Activated naive CD4-positive, alpha-beta T cell treated with anti-CD3 and anti-CD28 coated beads, Interleukin-2, amount 50 U/mL, for 16 hours (primary cell): ENCODE measurements at regions not wholly inside any gene's neighbourhood (a gene's known extent, or its start where the extent isn't known, plus 50 kb on each side); places are given as distances from the start of the nearest gene placed in this dataset.
"Not testable (repeated sequence)": the region's sequence is repeated elsewhere in the genome, so short reads cannot be mapped to it uniquely, and the experiment has no call there.

Source experiments
- DNase-seq: peaks from one replicate; pipeline ENCODE4 v3.0.0-alpha.2; 2020

DNA sequence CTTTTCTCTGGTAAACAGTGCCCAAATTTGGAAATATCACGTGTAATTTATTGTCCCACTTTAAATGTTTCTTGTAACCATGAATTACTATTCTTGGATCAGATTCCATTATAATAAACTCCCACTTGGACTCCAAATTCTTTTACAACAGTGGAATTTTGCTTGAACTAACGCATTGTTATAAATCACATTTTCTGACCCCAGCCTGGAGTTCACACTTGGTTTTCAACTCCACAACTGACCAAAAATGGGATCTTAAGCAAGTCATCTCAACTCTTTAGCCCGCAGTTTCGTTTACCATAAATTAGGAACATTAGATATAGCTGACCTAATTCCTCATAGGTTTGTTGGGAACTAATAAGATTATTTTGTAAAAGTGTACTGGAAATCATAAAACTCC, 336.8 kb upstream of the NCAM1 start:
- no peak for DNase-seq

GRCh38 chr11:112624971-112625370, 336.2 kb upstream of the NCAM1 start:
- DNase-seq = not testable (repeated sequence)

DNA sequence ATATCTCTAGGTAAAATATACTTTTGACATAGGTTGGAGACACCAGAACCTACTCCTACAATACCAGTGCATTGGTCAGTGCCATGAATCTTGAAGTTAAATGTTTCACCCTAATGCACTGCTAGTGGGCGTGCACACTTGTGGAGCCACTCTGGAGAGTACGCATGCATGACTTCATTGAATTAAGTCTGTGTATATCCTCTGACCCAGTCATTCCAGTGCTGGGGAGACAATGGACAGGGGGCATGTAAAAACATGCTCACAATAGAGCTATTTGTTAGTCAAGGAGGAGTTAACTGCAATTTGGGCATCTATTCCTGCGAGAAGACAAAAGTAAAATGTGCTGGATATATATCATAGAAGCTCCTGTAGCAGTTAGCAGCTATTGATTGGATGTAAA, 335.4 kb upstream of the NCAM1 start:
- no peak for DNase-seq

DNA sequence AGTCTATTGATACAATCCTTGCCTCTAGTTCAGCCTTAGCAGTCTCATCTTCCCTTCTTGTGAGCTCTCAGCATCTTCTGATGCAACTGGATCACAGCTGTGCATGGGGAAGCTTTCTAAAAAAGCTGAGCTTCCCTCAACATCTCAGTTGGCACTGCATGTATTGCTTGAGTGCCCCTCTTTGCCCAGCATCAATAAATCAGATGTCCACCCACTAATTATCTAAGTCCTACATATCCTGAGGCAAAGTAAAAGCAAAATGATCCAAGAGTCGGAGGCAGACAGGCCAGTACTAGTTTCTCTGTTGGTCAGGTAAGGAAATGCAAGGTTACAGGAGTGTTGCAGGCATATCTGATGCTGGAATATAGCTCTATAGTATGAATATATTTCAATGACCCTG, 334.5 kb upstream of the NCAM1 start:
- DNase-seq = no peak

DNA sequence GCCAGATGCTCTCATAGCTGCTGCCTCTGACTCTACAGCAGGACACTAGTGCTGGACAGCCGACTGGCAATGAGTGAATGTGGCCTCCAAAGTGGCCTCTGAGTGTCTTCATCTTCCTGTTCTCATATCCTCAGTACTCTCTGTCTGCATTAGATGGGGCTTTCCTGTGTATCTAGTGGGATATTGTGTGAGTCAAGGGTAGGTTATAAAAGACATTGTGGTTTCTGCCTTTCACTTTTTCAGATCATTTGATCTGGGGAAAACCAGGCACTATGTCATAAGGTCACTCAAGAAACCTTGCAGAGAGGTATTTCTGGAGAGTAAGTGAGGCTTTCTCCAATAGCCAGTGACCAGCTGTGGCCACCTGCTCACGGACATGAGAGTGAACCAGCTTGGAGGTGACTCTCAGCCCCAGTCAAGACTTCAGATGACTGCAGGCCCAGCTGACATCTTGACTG, 333.6 kb upstream of the NCAM1 start:
- no peak for DNase-seq

- no peak for DNase-seq
Observed at GRCh38 chr11:112628676-112629075, 332.5 kb upstream of the NCAM1 start.

GRCh38 chr11:112630496-112630895, 330.7 kb upstream of the NCAM1 start:
- DNase-seq = no peak

DNA sequence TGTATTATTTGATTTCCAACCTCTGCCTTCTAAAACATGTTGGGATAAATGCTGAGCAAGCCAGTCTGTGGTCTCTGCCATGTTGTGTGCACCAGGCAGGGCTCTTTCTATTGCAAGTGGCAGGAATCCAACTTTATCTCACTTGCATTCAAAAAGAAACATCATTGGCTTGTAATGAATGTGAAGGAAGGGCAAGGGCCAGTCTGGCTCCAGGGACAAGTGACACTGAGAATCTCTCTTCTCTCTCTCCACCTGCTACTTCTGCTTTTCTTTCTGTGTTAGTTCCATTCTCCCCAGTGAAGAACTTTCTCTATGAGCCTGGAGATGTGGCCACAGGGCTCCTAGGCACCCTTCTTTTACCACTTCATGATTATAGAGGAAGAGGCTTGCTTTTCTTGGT, 329.9 kb upstream of the NCAM1 start:
- DNase-seq = no peak

GRCh38 chr11:112632866-112633505, 328.2 kb upstream of the NCAM1 start:
- DNase-seq = no peak

GRCh38 chr11:112634551-112634950, 326.7 kb upstream of the NCAM1 start:
- DNase-seq = no peak

DNA sequence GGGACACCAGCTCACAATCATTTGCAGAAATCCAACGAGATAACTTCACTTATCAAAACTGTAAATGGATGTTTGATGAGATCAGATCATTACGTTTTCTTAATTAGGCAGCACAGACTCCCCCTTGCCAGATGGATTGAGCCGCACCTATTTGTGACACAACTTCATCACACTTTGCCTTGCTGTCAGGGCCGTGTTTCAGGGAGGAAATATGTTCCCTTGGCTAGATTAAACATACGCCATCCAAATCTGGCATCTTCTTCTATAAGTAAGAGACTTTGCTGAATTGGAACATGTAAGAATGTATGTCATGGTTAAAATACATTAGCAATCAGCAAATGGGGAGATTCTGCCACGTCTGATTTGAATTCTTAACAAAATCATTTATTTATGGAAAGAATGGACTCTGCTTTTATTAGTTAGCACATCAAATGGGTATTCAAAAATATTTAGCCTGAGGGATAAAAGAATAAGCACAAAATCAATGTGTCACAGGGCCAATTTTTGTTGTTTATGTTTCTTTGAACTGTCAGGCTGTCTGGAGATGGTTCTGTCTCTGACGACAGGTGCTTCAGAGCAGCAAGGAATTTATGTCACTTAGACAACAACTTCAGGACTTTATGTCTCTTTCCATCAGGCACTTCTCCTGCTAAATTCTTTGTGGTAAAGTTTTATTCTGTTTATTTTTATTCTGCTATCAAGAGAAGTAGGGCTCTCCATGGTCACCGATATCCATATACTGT, 326.1 kb upstream of the NCAM1 start:
- no peak for DNase-seq

- no peak for DNase-seq
Observed at GRCh38 chr11:112637076-112637475, 324.1 kb upstream of the NCAM1 start.

GRCh38 chr11:112637876-112638275, 323.3 kb upstream of the NCAM1 start:
- DNase-seq = no peak

GRCh38 chr11:112639469-112639868, 321.8 kb upstream of the NCAM1 start:
- no peak for DNase-seq

DNA sequence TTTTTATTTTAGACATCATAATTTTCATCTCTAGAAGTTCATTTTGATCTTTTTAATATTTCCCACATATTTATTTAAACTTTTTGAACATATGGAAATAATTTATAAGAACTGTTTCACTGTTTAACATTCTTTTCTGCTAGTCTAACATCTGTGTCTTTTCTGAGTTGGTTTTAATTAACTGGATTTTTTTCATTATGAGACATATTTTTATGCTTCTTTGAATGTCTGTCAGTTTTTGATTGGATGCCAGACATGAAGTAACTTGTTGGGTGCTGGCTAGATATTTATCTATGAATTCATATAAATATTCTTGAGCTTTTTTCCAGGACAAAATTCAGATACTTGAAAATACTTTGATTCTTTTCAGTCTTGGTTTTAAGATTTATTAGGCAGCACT, 317.8 kb upstream of the NCAM1 start:
- DNase-seq = no peak

GRCh38 chr11:112644410-112645131, 316.6 kb upstream of the NCAM1 start:
- no peak for DNase-seq

GRCh38 chr11:112649856-112650255, 311.4 kb upstream of the NCAM1 start:
- no peak for DNase-seq

- no peak for DNase-seq
Observed at GRCh38 chr11:112650527-112650926, 310.7 kb upstream of the NCAM1 start.

DNA sequence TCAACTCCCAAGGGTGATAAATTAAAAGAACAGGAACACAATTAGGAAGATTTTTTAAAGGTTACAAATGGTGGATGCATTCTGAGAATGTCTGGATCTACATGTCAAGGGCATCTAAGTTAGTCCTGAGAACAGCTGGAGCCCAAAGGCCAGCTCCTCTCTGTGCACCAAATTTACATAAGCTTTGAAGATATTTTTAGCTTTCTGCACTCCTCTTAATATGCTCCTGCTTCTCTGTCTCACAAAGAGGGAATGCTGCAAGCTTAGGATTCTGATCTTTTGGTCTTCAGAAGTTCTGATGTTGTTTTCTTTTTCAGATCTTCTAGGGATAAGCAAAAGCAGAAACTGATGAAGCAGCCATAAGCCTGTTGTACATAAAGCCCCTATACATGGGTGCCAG, 309.8 kb upstream of the NCAM1 start:
- DNase-seq = no peak

DNA sequence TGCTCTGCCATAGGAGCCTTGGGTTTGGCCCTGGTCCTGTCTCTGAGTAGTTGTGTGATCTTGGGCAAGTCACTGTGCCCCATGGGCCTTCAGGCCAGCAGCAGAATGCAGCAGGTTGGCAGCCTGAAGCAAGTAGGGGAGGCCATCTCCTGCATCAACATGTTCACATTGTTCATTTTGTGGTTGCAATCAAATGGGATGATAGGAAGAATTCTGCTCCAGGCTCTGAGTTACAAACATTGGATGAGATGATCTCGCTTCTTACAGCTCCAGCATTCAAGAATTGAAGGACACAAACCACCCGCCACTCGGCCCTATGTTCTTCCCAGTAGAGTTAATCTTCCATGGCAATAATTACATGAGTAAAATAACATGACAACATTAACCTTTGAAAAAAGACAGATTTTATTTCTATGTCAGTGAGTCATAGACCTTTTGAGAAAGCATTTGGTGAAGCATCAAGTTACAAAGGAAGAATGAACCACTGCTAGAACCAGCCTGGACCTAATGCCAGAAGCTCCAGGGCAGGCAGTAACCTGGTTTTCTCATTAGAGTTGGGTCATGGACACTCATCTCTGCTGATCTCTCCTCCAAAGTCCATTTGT, 308.3 kb upstream of the NCAM1 start:
- DNase-seq = no peak

DNA sequence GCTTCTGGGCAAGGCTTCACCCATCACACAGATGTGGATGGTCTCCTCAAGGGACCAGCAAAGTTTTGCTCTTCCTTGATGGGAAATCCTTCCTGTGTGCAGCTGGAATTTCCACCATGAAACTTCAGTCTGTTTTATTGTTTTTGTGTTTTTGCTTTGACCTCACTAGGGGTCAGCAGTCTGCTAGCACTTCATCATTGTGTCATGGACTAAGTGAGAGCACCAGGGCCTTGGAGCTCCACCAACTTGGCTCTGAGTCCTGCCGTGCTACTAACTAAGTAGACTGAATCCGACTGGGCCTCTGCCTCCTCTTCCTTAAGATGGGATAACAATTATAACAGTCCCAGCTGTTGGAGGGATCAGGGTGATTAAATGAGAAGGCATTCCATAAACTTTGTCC, 305.8 kb upstream of the NCAM1 start:
- DNase-seq = no peak

- DNase-seq = no peak
Observed at GRCh38 chr11:112656772-112657428, 304.3 kb upstream of the NCAM1 start.

DNA sequence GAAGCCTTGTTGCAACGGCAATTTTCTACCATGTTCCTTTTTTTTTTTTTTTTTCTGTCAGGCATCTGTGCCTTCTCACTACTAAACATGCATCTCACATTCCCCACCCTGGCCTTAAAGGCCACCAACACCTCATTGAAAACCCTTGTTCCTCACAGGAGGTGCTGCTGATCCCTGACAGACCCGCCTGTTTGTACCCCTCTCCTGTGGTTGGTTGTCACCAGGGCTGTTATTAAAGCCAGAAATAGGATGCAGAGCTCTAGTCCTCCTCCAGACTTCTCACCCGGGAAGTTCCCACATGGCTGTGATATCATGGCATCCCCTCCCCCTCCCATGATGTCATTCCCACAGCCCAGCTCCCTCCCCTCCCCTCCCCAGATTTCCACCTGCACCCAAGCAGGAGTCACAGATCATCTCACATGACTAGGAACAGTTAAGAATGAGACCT, 302.8 kb upstream of the NCAM1 start:
- no peak for DNase-seq
